ENCODE measurements at regions not wholly inside any gene's neighbourhood (a gene's known extent, or its start where the extent isn't known, plus 50 kb on each side); places are given as distances from the start of the nearest gene placed in this dataset.

DNA sequence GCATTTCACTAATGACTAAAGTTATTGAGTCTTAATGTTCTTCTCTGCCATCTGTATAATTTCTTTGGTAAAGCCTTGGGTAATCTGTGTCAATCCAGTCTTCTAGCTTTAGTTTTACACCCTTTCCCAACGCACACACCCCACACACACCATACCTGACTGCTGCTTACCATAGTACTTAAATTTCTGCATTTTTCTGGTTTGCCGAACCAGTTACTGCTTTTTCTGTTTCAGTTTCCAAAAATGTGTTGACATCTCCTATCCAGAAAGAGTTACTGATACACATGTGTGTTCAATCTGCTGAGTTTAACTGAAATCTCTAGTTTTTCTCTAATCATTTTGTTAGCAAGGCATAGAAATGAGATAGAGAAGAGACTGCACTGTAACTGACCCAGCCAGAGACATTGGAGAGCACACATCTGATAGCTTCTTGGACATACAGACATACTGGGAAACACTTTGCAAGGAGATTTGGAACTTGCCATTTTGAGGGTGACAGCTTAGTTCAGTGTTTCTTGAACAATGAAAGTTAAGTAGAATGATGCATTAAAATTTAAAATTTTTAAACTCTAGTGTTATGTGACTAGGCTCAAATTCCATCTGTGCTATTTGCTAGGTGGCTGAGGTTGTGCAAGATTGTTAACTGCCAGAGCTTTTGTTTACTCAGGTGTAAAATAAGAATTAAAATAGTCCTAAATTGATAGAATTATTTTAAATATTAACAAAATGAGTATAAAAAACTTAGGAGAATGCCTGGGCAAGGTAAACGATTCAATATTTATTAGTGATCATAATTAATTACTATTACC is 807.6 kb downstream of the DNAJB9 start:
- TF ChIP-seq, protein P1, sequence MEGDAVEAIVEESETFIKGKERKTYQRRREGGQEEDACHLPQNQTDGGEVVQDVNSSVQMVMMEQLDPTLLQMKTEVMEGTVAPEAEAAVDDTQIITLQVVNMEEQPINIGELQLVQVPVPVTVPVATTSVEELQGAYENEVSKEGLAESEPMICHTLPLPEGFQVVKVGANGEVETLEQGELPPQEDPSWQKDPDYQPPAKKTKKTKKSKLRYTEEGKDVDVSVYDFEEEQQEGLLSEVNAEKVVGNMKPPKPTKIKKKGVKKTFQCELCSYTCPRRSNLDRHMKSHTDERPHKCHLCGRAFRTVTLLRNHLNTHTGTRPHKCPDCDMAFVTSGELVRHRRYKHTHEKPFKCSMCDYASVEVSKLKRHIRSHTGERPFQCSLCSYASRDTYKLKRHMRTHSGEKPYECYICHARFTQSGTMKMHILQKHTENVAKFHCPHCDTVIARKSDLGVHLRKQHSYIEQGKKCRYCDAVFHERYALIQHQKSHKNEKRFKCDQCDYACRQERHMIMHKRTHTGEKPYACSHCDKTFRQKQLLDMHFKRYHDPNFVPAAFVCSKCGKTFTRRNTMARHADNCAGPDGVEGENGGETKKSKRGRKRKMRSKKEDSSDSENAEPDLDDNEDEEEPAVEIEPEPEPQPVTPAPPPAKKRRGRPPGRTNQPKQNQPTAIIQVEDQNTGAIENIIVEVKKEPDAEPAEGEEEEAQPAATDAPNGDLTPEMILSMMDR (IDR thresholded peaks at IDR 0.05), result no peak
- no peak for TF ChIP-seq POLR2A (IDR thresholded peaks at IDR 0.05)

Data from lower leg skin (tissue), 3 donors.